Stimulated activated CD4-positive, alpha-beta T cell treated with anti-CD3 and anti-CD28 coated beads, Interleukin-1b, Interleukin-23, amount 100 ng/mL, for 48 hours (primary cell): ENCODE measurements at regions not wholly inside any gene's neighbourhood (a gene's known extent, or its start where the extent isn't known, plus 50 kb on each side); places are given as distances from the start of the nearest gene placed in this dataset.
"Not testable (repeated sequence)": the region's sequence is repeated elsewhere in the genome, so short reads cannot be mapped to it uniquely, and the experiment has no call there.

Experiments
- DNase-seq: peaks from one replicate; pipeline ENCODE4 v3.0.0-alpha.2; 2020

- no peak for DNase-seq
These were observed 76.1 kb upstream of the PDSS1 start for GRCh38 chr10:26621243-26621888.

DNA sequence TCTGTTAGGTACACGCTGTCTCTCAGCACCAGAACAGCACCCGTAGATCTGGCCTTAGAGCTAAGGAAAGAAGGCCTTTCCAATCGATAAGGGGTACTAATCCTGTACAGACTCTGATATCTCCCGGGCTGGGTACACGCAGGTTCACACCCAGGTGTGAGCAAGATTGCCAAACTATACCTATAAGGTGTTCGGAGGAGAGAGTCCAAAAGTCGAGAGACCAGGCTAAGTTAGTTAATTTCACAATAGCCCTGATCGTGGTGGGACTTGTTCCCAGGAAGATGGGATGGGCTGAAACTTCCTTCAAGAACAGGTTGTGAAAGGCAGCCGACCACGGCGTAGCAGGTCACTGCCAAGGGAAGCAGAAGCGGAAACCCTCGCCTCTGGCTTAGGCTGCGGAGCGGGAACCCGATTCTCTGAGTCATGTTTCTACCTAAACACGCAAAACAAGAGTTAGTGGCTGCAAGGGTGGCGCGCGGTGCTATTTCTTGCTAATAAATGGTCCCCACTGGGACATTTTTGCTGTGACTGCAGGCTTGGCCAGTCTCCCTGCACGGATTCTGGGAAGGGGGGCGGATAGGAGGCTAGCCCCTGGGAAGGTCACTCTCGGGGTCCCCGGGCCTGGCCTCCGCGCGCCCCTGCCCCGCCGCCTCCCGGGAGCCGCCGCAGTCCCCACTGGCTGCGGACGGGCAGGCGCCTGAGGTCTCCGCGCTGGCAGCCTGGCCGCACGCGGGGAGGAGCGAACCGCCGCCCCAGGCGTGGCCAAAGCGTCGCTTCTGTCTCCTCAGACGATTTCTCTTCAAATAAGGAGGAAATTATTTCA lies 75.4 kb upstream of the PDSS1 start:
- DNase-seq: peak; percentile 28

- DNase-seq: peak; percentile 18
These were observed 74.6 kb upstream of the PDSS1 start for GRCh38 chr10:26622891-26623290.

GRCh38 chr10:26624006-26624405 lies 73.5 kb upstream of the PDSS1 start:
- DNase-seq: no peak

- no peak for DNase-seq
These were observed 71.4 kb upstream of the PDSS1 start for GRCh38 chr10:26626066-26626465.

DNA sequence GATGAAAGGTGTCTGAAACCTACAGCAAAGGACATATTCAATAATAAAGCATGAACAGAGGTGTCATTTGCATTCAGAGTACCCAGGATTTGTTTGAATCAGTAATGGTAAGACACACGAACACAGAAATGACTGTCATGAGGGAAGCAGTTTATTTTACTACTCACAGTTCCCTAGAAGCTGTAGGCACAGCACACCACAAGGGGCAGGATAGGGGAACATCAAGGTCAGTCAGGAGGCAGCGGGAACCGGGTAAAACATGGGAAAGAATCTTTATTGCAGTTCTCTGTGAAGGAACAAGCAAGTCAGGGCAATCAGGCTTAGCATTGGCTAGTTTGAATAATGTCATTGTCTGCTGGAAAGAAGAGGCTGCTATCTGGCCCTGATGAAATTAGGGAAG lies 70.2 kb upstream of the PDSS1 start:
- no peak for DNase-seq

DNA sequence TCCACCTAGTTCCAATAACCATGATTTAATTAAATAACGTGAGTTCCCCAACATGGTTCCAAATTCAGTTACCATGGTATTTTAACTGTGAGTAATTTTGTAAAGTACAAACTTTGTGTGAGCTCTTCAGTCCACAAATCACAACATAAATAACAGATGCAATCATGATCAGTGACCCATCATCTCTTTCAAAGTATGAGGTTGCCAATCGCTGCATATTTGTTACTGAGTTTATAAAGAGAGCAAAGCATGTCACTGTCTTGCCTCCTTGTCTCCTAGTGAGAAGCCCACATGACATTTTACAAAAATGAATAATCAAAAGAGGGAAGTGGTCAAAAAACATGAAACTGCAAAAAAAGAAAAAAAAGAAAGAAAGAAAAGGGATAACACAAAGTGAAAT lies 69.1 kb upstream of the PDSS1 start:
- no peak for DNase-seq

DNA sequence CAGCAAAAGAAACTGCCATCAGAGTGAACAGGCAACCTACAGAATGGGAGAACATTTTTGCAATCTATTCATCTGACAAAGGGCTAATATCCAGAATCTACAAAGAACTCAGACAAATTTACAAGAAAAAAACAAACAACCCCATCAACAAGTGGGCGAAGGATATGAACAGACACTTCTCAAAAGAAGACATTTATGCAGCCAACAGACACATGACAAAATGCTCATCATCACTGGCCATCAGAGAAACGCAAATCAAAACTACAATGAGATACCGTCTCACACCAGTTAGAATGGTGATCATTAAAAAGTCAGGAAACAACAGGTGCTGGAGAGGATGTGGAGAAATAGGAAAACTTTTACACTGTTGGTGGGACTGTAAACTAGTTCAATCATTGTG lies 65.3 kb upstream of the PDSS1 start:
- not testable (repeated sequence) for DNase-seq

DNA sequence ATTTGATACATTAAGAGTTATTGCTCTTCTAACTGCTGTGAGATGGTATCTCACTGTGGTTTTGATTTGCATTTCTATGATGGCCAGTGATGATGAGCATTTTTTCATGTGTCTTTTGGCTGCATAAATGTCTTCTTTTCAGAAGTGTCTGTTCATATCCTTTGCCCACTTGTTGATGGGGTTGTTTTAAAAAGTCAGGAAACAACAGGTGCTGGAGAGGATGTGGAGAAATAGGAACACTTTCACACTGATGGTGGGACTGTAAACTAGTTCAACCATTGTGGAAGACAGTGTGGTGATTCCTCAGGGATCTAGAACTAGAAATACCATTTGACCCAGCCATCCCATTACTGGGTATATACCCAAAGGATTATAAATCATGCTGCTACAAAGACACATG lies 63.4 kb upstream of the PDSS1 start:
- not testable (repeated sequence) for DNase-seq

GRCh38 chr10:26637521-26638275 lies 59.8 kb upstream of the PDSS1 start:
- no peak for DNase-seq

DNA sequence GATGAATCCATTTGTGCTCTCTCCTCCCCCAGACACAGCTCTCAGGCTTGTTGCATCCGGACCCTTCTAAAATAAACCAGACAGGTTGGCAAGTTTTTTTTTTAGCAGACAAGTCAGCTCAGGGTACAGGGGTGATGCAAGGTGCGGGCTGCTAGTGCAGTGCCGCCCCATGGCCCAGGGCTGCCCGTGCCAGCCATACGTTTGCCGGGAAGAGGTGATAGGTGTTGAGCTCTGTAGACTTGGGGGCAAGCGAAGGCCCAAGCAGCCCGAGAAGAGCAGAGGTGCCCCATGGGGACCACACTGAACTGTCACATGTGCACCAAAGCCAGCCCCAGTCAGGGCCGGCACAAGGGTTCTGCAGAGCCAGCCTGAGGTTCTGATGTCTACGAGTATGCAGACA lies 57.1 kb upstream of the PDSS1 start:
- no peak for DNase-seq

- DNase-seq: no peak
These were observed 54.4 kb upstream of the PDSS1 start for GRCh38 chr10:26642896-26643653.

DNA sequence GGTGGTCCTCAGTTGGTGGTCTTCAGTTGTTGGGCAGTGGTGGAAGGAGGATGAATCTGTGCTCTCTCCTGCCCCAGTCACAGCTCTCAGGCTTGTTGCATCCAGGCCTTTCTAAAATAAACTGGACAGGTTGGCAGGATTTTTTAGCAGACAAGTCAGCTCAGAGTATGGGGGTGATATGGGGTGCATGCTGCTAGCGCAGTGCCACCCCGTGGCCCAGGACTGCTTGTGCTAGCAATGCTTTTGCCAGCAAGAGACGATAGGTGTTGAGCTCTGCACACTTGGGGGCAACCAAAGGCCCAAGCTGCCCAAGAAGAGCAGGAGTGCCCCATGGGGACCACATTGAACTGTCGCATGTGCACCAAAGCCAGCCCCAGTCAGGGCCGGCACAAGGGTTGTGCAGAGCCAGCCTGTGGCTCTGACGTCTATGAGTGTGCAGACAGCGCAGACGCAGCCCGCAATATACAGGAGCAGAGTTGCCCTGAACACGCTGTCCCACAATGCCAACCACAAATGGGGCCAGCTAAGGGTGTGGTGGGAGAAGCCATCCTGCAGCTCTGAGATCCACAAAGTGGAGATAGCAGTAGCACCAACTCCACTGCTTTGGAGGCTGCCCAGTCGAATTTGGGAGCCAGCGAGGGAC lies 49.8 kb upstream of the PDSS1 start:
- no peak for DNase-seq
